ENCODE measurements at regions not wholly inside any gene's neighbourhood (a gene's known extent, or its start where the extent isn't known, plus 50 kb on each side); places are given as distances from the start of the nearest gene placed in this dataset.

DNA sequence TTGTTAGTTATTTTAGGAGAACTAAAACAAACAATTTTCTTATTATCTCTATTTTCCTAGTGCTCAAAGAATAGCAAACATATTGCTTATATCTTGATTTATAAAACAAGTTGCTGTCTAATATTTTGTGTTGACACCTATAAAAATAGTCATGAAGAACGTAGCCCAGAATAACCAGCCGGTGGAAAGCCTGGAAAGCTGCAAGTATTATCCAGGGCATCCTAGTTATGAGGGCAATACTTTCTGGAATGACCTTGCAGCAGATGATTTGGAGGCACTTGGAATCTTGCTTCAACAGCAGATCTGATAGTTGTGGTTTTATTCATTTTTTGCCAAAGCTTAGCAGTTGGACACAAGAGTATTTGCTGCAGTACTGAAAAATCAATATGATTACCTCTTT is 948.7 kb downstream of the LRFN5 start:
- Histone ChIP-seq H3K4me1 (ENCODE audit: low read depth, poor library complexity, severe bottlenecking) (no peaks in the 10 kb centered on the region), H4K20me1 (ENCODE audit: insufficient read depth) (no peaks in the 10 kb centered on the region), H3K4me3 (IDR thresholded peaks at IDR 0.05; ENCODE audit: insufficient read depth, low read depth, low read length) (no peak overlapping the region), H2AFZ (ENCODE audit: low read depth) (no peak overlapping the region), H3K27ac (no peak overlapping the region), H3K27me3 (ENCODE audit: insufficient read depth, low read depth) (no peaks in the 10 kb centered on the region), H3K4me2 (no peak overlapping the region), H3K9ac (no peak overlapping the region), H3K36me3 (ENCODE audit: insufficient read depth) (no peaks in the 10 kb centered on the region), H3K79me2 (ENCODE audit: insufficient read depth, low read depth) (no peaks in the 10 kb centered on the region)
- no peak for TF ChIP-seq CTCF (conservative IDR thresholded peaks at IDR 0.05; ENCODE audit: low read depth, low read length)

GRCh38 chr14:42554091-42554490 is 947.4 kb downstream of the LRFN5 start:
- H3K9ac ChIP-seq: no peak overlapping the region
- H2AFZ ChIP-seq (ENCODE audit: low read depth): no peak overlapping the region
- H3K79me2 ChIP-seq (ENCODE audit: insufficient read depth, low read depth): no peaks in the 10 kb centered on the region
- no peaks in the 10 kb centered on the region for H4K20me1 ChIP-seq (ENCODE audit: insufficient read depth)
- H3K27ac ChIP-seq: no peak overlapping the region
- no peaks in the 10 kb centered on the region for H3K36me3 ChIP-seq (ENCODE audit: insufficient read depth)
- H3K4me3 ChIP-seq (IDR thresholded peaks at IDR 0.05; ENCODE audit: insufficient read depth, low read depth, low read length): no peak overlapping the region
- H3K4me1 ChIP-seq (ENCODE audit: low read depth, poor library complexity, severe bottlenecking): no peaks in the 10 kb centered on the region
- H3K4me2 ChIP-seq: no peak overlapping the region
- no peaks in the 10 kb centered on the region for H3K27me3 ChIP-seq (ENCODE audit: insufficient read depth, low read depth)
- no peak for TF ChIP-seq CTCF (conservative IDR thresholded peaks at IDR 0.05; ENCODE audit: low read depth, low read length)

GRCh38 chr14:42550310-42550709 is 943.6 kb downstream of the LRFN5 start:
- no peak overlapping the region for H3K27ac ChIP-seq
- H3K36me3 ChIP-seq (ENCODE audit: insufficient read depth): no peaks in the 10 kb centered on the region
- H2AFZ ChIP-seq (ENCODE audit: low read depth): no peak overlapping the region
- no peaks in the 10 kb centered on the region for H4K20me1 ChIP-seq (ENCODE audit: insufficient read depth)
- TF ChIP-seq CTCF (conservative IDR thresholded peaks at IDR 0.05; ENCODE audit: low read depth, low read length): no peak
- no peaks in the 10 kb centered on the region for H3K27me3 ChIP-seq (ENCODE audit: insufficient read depth, low read depth)
- H3K4me2 ChIP-seq: no peak overlapping the region
- no peak overlapping the region for H3K4me3 ChIP-seq (IDR thresholded peaks at IDR 0.05; ENCODE audit: insufficient read depth, low read depth, low read length)
- no peaks in the 10 kb centered on the region for H3K79me2 ChIP-seq (ENCODE audit: insufficient read depth, low read depth)
- H3K9ac ChIP-seq: no peak overlapping the region
- H3K4me1 ChIP-seq (ENCODE audit: low read depth, poor library complexity, severe bottlenecking): no peaks in the 10 kb centered on the region

GRCh38 chr14:42548349-42548748 is 941.7 kb downstream of the LRFN5 start:
- H3K79me2 ChIP-seq (ENCODE audit: insufficient read depth, low read depth): no peaks in the 10 kb centered on the region
- H3K4me2 ChIP-seq: no peak overlapping the region
- no peak overlapping the region for H2AFZ ChIP-seq (ENCODE audit: low read depth)
- H3K4me3 ChIP-seq (IDR thresholded peaks at IDR 0.05; ENCODE audit: insufficient read depth, low read depth, low read length): no peak overlapping the region
- no peaks in the 10 kb centered on the region for H3K27me3 ChIP-seq (ENCODE audit: insufficient read depth, low read depth)
- no peaks in the 10 kb centered on the region for H4K20me1 ChIP-seq (ENCODE audit: insufficient read depth)
- no peak overlapping the region for H3K9ac ChIP-seq
- no peak overlapping the region for H3K27ac ChIP-seq
- TF ChIP-seq CTCF (conservative IDR thresholded peaks at IDR 0.05; ENCODE audit: low read depth, low read length): no peak
- H3K36me3 ChIP-seq (ENCODE audit: insufficient read depth): no peaks in the 10 kb centered on the region
- no peaks in the 10 kb centered on the region for H3K4me1 ChIP-seq (ENCODE audit: low read depth, poor library complexity, severe bottlenecking)

DNA sequence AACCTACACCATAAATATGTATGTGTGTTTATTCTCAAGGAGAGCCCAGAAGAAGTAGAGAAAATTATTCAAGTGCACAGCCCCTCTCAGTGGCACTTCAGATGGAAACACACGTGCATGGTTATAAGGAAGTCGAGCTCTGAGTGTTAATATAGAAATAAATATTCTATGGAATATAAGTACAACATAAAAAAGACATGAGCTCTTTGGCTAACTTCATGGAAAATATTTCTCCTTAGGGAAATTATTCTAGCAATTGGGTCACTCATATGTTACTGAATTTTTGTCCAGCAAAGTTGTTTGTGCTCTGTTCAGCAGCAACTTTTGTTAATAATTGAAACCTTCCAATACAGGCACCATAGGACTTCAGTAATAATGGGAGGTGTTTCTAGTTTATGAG is 939.0 kb downstream of the LRFN5 start:
- no peak overlapping the region for H3K4me3 ChIP-seq (IDR thresholded peaks at IDR 0.05; ENCODE audit: insufficient read depth, low read depth, low read length)
- no peaks in the 10 kb centered on the region for H3K79me2 ChIP-seq (ENCODE audit: insufficient read depth, low read depth)
- no peak overlapping the region for H3K27ac ChIP-seq
- H3K27me3 ChIP-seq (ENCODE audit: insufficient read depth, low read depth): no peaks in the 10 kb centered on the region
- H4K20me1 ChIP-seq (ENCODE audit: insufficient read depth): no peaks in the 10 kb centered on the region
- H3K36me3 ChIP-seq (ENCODE audit: insufficient read depth): no peaks in the 10 kb centered on the region
- no peak overlapping the region for H3K9ac ChIP-seq
- no peak overlapping the region for H3K4me2 ChIP-seq
- no peaks in the 10 kb centered on the region for H3K4me1 ChIP-seq (ENCODE audit: low read depth, poor library complexity, severe bottlenecking)
- no peak overlapping the region for H2AFZ ChIP-seq (ENCODE audit: low read depth)
- TF ChIP-seq CTCF (conservative IDR thresholded peaks at IDR 0.05; ENCODE audit: low read depth, low read length): no peak

All from KMS-11 (cell line).